HG02610 (cell line): ENCODE measurements at regions not wholly inside any gene's neighbourhood (a gene's known extent, or its start where the extent isn't known, plus 50 kb on each side); places are given as distances from the start of the nearest gene placed in this dataset.

Source experiments
- ATAC-seq: cut with Tn5 transposase; IDR thresholded peaks from one replicate; pipeline ENCODE4 v1.9.1; 2021; ENCODE audit warnings: mild to moderate bottlenecking, moderate library complexity; ENCODE audit not compliant: unreplicated experiment

GRCh38 chr6:169847141-169847674 is 95.8 kb downstream of the ERMARD start:
- ATAC-seq = no peak

DNA sequence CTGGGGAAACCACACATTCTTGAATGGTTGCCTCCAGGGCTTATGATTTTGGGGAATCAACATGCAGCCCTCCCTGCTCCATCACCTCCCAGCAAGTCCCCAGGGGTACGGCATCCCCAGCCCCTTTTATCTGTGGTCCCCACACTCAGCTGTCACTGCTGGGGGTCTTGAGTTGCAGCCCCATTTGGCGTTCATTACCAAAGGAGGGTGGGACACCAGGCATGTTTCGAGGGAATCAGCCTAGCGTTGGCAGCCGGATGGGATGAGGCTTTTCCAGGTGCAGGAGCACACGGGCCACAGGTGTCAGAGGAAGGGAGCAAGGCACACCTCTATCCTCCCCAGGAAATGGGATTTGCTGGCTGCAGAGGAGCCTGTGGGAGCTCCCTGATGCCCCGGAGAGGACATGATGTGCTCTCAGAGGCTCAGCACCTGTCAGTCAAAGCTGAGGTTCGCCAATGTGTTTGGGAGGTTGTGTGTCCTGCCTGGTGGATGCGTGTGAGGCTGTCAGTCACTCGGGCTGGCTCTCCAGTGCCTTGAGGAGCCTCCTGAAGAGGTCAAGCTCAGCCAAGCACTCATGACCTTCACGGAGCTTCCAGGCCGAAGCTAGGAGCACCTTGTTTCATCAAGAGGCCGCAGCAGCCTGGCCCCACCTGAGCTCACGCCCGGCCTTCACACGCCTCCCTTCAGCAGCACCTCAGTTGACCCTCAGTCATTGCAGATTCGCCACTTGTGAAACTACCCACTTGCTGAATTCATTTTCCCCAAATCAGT is 95.0 kb downstream of the ERMARD start:
- ATAC-seq = no peak

DNA sequence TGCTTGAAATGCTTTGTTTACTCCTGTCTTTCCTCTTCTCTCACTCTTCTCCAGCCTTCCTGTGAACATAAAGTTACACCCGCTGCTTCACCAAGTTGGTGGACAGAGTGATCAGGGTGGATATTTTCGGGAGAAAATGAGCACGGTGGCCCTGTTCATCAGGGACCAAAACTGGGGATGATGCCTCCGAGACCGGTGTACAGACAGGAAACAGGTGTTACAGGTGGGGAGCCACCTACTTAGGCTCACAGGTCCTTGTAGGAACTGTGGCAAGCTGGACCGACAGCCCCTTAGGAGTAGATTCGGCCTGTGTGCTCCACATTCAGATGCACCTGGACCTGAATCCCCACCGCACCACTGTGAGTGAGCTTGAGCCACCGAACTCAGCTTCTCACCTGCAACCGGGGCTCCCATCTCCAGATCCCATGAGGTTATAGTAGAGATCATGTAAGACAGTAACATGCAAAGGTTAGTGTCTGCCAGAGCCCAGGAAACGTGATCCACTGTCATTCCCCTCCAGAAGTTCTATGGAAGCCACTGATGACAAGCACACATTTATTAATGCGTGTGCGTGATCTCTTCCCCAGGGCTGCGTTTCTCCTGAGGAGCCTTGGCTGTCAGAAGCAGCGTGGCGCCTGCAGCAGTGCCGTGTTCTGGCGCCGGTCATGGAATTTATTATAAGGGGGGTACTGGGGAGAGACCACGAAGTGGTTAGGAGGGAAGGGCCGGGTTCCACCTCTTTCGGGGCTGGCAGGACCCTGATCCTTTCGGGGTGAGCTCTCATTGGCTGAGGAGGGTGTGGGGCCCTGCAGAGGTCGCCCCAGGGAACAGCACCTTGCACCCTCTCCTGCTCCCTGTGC is 94.2 kb downstream of the ERMARD start:
- ATAC-seq = no peak

GRCh38 chr6:169844946-169845345 is 93.5 kb downstream of the ERMARD start:
- no peak for ATAC-seq

DNA sequence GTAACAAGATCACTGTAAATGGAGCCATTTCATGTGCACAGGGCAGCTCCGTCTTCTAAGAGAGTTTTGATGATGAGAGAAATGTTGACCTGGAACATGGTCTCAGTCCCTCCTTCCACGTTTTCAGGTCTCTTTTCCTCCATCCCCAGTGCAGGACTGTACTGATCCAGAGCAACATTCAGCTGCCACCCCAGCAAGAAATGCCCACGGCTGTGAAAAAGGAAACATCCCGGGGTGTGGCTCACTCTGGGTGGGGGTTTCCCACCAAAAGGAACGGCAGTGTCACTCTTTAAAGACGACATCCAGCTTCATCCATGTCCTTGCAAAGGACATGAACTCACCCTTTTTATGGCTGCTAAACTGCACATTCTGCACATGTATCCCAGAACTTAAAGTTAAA is 92.6 kb downstream of the ERMARD start:
- no peak for ATAC-seq

DNA sequence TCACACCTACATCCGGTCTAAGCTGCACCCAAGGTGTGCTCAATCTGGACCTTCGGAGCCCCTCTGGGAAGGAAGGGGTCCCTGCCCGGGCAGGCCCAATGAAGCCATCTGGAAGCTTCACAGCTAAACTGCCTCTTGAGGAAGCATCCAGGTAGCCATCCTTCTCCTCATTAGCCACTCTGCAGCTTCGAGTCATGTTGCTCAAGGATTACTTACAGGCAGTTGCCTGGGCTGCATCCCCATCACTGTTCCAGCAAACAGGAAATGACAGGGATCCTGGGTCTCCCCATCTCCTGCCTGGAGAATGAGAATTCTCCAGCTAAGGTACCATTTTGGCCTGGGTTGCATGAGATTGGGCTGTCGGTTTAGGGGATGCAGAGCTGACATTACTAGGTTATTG is 91.7 kb downstream of the ERMARD start:
- ATAC-seq = no peak

DNA sequence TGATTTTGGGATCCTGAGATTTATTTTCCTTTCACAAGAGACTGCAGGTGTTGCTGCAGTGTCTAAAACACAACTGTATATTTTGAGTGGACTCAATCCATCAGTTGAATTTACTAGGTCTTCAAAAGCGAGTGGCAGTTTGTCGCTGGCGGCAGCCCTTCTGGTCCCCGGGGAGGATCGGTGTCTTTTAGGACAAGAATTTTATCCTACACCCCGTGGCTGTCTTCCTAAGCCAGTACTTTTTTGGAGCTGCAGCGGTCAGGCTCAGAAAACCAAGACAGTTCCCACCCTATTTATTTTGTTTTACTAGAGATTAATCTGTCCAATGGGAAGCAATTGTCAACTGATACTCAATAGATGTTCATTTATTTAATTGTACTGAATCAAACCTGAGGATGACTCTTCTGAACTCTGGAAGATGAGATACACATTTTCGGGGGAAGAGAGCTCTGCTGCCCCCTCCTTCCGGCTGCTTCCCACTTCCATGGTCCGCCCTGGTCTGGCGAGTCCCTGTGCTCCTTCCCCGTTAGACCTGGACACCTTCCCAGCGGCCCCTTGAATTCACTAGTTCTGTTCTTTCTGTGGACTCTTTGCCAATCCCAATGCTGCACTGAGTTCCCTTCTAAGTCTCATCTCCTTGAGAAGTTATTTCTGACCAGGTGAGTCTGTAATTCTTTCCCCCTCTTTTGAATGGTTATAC is 90.6 kb downstream of the ERMARD start:
- ATAC-seq = no peak

DNA sequence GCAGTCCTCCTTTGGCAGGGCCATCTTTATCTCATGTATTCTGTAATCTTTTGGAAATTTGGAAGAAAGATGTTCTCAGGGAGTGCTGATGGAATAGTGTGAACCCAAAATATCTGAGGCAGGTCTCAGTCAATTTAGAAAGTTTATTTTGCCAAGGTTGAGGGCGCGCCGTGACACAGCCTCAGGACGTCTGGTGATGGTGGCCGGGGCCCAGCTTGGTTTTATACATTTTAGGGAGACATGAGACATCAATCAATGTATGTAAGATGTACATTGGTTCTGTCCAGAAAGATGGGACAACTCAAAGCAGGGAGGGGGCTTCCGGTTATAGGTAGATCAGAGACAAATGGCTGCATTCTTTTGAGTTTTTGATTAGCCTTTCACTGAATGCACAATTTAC is 89.8 kb downstream of the ERMARD start:
- ATAC-seq = no peak

DNA sequence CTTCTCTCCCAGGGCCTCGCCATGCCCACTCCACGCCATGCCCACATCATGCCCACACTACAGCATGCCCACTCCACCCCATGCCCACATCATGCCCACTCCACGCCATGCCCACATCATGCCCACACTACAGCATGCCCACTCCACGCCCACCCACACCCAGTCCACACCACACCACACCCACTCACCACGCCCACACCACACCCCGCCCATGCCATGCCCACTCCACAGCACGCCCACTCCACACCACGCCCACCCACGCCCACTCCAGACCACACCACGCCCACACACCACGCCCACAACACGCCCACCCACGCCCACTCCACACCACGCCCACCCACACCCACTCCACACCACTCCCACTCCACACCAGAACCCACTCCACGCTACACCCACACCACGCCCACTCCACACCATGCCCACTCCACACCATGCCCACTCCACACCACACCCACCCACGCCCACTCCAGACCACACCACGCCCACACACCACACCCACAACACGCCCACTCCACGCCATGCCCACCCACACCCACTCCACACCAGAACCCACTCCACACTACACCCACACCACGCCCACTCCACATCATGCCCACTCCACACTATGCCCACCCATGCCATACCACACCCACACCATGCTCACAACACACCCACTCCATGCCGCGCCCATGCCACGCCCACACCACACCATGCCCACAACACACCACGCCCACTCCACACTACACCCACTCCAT is 88.6 kb downstream of the ERMARD start:
- no peak for ATAC-seq

DNA sequence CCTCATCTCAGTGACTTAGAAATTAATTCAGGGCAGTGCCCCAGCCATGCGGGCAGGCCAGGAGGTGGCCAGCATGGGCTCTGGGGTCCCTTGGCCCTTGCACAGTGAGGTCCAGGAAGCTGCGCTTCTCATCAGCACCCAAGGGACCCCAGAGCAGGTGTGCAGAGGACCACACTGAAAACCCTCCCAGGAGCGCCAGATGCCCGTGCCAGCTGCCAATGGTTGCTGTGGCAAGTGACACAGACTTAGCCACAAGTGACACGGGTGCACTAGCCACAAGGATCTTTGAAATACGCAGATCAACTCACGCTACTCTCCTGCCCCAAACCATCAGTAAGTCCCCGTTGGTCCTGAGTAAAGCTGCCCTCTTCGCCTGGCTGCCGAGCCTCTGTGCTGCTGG is 88.1 kb downstream of the ERMARD start:
- no peak for ATAC-seq

DNA sequence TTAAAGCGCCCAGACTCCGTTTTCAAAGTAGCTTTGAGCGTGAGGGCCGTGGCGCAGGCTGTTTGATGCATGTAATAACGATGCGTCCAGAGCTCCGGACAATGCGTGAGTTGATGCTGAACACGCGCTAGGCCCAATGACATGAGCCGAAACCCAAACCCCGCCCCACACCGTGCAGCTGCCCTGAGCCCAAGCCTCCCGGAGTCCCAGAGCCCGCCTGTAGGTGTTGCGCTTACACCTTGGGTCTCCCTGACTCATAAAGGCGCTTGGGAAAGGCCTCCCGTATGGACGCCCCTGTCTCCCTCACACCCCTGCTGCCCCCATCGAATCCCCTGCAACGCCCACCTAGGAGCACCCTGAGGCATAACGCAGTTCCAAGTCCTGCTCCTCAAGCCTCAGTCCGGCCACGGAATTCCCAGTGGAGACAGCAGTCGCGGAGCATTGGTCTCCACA is 87.6 kb downstream of the ERMARD start:
- no peak for ATAC-seq

DNA sequence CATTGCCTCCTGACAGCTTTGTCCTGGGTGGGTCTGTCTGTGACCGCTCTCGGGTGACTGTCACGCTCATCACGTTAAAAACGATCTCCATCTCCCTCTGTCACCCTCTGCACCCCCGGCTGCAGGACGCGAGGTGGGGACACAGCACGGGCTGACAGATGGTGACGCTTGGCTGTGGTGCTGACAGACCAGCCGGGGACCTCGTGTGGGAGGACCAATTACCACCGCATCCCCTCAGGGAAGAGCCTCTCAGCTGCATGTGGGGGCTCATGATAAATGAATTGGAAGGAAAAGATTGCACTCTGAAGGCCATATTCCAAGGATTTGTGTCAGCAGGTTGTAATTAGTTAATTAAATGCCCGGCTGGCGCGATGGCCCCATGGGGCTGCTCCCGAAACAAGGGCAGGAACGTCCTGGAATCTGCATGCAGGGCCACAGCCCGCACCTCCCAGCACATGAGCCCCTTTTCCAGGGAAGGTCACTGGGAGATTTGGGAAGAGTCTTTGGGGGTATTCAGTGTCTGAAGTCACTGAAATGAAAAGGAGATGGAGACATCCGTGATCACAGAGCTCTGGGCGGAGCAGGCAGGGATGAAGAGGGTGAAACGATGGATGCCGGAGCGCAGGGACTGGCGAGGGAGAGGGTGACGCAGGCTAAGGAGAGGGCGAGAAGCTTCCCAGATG is 87.1 kb downstream of the ERMARD start:
- no peak for ATAC-seq

DNA sequence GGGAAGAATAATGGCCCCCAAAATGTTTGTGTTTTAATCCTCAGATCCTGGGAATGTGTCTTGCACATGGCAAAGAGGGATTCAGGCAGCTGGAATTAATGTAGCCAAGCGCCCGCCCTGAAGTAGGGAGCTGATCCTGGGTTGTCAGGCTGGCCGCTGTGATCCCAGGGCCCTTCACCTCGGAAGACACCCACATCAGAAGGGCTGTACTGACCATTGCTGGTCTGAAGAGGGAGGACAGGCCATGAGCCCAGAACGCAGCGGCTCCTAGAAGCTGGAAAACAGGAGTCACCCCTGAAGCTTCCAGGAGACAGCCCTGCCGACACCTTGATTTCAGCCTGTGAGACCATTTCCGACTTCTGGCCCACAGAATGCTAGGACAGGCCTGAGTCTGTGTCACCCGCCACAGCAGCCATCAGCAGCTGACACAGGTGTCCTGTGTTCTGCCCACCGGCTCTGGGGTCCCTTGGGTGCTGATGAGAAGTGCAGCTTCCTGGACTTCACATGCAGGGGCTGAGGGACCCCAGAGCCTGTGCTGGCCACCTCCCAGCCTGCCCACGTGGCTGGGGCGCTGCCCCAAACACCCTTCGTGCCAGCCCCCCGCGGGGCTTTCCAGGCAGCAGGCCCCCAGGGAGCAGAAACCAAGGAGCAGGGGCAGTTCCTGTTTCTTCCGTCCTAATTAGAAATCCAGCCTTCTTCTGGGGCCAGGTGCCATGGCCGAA is 86.3 kb downstream of the ERMARD start:
- no peak for ATAC-seq

DNA sequence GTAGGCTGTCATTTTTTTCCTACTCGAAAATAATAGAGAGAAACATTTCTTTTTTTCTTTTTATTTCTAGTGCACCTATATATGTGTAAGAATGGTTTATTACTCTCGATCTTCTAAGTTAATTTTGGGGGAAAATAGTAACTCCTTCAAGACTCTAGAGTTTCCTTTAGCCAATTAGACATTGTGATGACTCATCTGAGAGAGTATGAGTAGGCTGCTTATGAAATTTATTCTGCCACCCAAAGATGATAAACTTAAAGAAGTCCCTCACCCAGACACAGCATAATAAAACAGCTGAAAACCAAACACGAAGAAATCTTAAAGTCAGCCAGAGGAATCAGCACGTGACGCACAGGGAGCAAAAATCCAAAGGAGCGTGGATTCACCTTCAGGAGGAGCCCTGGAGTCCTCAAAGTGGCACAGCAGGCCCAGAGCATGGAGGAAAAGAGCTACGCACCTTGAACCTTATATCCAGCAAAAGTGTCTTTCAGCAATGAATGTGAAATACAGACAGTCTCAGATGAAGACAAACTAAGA is 81.9 kb downstream of the ERMARD start:
- ATAC-seq = no peak

- no peak for ATAC-seq
Observed at GRCh38 chr6:169832247-169832948, 81.0 kb downstream of the ERMARD start.

GRCh38 chr6:169831450-169832246 is 80.2 kb downstream of the ERMARD start:
- ATAC-seq = no peak
